Gastrocnemius medialis (tissue), 4 donors: ENCODE measurements at regions not wholly inside any gene's neighbourhood (a gene's known extent, or its start where the extent isn't known, plus 50 kb on each side); places are given as distances from the start of the nearest gene placed in this dataset.

Experiments used
- POLR2A ChIP-seq, 2 donors: fragments of 450-650 bp; IDR thresholded peaks; one replicate each; pipeline ENCODE4 v1.6.1; 2017; ENCODE audit warnings: antibody characterized with exemption in 2 of 2, mild to moderate bottlenecking in 2 of 2, moderate library complexity in 2 of 2
- TF ChIP-seq, protein P1 (sequence below), 5 experiments: fragments of 450-650 bp in 3 of 5; fragments of 200-600 bp in 2 of 5; sonication (generic) in 2 of 5; IDR thresholded peaks in 4 of 5; conservative IDR thresholded peaks in 1 of 5; 1 replicate in 4 of 5; 2 replicates in 1 of 5; pipeline ENCODE4 v1.5.1; 2016 to 2019; ENCODE audit warnings: antibody characterized with exemption in 5 of 5, mild to moderate bottlenecking in 3 of 5, moderate library complexity in 3 of 5

- TF ChIP-seq, protein P1, sequence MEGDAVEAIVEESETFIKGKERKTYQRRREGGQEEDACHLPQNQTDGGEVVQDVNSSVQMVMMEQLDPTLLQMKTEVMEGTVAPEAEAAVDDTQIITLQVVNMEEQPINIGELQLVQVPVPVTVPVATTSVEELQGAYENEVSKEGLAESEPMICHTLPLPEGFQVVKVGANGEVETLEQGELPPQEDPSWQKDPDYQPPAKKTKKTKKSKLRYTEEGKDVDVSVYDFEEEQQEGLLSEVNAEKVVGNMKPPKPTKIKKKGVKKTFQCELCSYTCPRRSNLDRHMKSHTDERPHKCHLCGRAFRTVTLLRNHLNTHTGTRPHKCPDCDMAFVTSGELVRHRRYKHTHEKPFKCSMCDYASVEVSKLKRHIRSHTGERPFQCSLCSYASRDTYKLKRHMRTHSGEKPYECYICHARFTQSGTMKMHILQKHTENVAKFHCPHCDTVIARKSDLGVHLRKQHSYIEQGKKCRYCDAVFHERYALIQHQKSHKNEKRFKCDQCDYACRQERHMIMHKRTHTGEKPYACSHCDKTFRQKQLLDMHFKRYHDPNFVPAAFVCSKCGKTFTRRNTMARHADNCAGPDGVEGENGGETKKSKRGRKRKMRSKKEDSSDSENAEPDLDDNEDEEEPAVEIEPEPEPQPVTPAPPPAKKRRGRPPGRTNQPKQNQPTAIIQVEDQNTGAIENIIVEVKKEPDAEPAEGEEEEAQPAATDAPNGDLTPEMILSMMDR (IDR thresholded peaks at IDR 0.05 in 4 of 5, conservative IDR thresholded peaks at IDR 0.05 in 1 of 5) = no peak
- TF ChIP-seq POLR2A (IDR thresholded peaks at IDR 0.05) = no peak
These were observed 410.4 kb upstream of the RORA start for GRCh38 chr15:61639491-61639890.
